GM13977 (cell line): ENCODE measurements at regions not wholly inside any gene's neighbourhood (a gene's known extent, or its start where the extent isn't known, plus 50 kb on each side); places are given as distances from the start of the nearest gene placed in this dataset.
"Not testable (repeated sequence)": the region's sequence is repeated elsewhere in the genome, so short reads cannot be mapped to it uniquely, and the experiment has no call there.

Experiments used
- DNase-seq: peaks from one replicate; pipeline ENCODE4 v3.0.0; 2012; ENCODE audit warnings: low spot score
- in situ Hi-C: fragments of 300-500 bp; cut with MboI; formaldehyde crosslinking; loops from one replicate; pipeline ENCODE4 v1.12.0; 2022; ENCODE audit warnings: low sequenced_read_pairs, low pct_unique_long_range_greater_than_20kb, mixed read lengths, inconsistent platforms; ENCODE audit not compliant: unreplicated experiment
- TF ChIP-seq, protein P1 (sequence below): IDR thresholded peaks from 2 replicates; pipeline ENCODE4 v1.5.1; 2012; ENCODE audit warnings: mild to moderate bottlenecking, control low read depth; ENCODE audit not compliant: insufficient read depth; ENCODE audit errors: extremely low read depth, missing control alignments

DNA sequence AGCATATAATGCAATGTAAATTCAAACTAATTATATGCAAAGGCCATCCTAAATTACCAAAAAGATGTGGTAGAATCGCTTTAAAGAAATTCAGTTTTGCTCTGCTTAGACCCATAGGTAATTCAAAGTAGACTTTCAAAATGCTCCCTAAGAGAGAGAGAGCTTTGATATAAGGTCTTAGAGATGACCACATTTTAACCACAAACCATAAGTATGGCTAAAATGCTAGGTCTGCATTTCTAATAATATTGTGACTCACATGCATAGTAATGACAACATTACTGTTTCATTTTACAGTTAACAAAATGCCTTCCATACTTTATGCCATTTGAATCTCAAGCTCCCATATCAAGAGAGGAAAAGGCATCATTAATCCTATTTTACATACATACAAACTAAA is 144.5 kb downstream of the RAD51AP2 start:
- in situ Hi-C loops, result no loop called here
- DNase-seq, result no peak
- TF ChIP-seq, protein P1, sequence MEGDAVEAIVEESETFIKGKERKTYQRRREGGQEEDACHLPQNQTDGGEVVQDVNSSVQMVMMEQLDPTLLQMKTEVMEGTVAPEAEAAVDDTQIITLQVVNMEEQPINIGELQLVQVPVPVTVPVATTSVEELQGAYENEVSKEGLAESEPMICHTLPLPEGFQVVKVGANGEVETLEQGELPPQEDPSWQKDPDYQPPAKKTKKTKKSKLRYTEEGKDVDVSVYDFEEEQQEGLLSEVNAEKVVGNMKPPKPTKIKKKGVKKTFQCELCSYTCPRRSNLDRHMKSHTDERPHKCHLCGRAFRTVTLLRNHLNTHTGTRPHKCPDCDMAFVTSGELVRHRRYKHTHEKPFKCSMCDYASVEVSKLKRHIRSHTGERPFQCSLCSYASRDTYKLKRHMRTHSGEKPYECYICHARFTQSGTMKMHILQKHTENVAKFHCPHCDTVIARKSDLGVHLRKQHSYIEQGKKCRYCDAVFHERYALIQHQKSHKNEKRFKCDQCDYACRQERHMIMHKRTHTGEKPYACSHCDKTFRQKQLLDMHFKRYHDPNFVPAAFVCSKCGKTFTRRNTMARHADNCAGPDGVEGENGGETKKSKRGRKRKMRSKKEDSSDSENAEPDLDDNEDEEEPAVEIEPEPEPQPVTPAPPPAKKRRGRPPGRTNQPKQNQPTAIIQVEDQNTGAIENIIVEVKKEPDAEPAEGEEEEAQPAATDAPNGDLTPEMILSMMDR, result no peak

DNA sequence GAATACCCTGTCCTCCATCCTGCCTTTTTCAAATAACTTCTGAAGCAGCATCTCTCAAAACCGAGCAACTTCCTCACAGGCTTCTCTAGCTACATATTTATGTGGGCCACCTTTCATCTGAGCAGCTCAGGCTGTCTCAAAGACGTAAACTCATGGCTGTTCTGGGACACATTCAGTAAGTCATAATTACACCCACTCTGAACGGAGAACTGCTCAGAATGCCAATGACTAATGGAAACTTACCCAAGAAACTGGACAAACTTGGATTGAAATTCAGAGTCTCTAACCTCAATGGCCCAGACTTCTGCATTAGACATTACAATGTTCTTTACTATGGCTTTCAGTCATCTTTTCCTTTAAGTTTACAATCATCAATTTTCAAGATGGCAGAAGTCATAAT is 145.2 kb downstream of the RAD51AP2 start:
- DNase-seq, result no peak
- in situ Hi-C loops, result no loop called here
- TF ChIP-seq, protein P1, result no peak

DNA sequence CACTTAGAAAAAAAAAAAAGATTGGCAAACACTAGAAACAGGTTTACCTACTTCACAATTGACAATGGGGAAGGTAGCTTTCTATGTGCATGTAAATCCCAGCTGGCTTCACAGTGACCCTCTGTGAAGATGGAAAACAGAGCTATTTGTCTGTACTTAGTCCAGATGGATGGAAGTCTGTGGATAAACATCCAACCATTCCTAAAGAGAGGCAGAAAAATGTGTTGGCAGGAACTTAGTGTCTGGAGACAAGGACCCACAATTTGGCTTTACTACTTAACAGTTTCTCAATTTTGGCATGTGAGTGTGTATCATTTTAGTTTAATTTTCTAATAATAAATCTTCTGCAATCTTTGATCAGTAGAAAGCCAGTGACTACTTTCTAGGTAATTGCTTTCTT is 154.4 kb downstream of the RAD51AP2 start:
- TF ChIP-seq, protein P1, result no peak
- no peak for DNase-seq
- in situ Hi-C loops, result no loop called here

DNA sequence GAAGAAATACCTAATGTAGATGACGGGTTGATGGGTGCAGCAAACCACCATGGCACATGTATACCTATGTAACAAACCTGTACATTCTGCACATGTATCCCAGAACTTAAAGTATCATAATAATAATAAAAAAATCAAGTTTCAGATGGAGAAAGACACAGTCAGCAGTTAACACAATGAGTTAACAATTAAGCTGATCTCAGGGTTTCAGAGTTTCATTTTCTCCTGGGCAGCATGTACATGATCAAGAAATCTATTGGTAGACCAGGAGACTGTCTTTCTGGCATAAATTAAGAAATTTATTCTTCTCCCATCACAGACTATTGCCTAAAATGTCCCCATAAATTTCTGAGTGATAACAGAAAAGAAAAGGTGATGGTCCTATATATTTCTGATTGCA is 155.3 kb downstream of the RAD51AP2 start:
- TF ChIP-seq, protein P1, result no peak
- in situ Hi-C loops, result no loop called here
- no peak for DNase-seq

DNA sequence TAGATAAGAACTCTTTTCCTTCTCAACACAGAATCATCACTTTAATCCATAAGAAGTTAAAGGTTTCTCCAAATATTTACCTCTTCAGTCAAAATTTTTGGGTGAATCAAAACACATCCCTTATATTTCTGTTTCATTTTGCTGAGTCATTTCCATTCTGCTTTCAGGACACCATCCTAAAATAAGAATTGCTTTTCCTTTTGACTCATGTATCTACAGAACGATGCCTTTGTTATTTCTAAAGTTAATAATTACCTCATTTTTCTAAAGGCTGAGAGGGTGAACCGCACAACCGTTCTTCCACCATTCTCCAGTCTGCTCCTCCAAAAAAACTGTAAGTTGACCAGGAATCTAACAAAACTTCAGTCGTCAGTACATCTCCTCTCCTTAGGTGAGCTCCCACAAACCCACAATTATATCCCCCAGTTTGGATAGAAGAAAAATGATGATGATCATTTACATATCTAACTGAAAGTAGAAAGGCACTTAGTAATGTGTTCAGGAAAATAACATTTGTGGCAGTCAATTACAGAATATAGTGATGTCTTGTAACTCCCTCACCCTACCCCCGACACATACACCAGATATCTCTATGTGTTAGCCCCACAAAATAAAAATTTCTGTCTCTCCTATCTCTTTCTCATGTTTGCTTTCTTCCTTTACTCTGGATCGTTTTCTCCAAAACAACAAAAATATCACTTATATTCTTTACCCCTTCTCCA is 162.5 kb downstream of the RAD51AP2 start:
- TF ChIP-seq, protein P1, result no peak
- in situ Hi-C loops, result no loop called here
- DNase-seq, result peak; percentile 18

DNA sequence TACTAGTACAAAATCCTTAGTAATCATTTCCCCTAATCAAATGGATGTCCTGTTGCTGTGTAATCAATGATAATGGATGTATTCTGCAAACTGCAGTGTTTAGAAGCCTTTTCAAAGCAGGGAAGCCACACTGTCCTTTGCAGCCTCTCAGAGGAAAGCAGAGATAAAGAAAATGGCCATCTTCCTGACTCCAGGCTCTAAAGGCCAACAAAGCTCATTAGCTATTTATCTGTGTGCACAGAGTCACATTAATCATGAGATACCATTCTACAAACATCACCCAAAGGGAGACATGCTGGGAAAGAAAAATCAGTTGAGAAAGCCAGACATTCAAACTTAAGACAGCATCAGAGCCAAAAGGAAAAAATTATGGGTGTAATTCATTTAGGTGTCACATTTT is 165.0 kb downstream of the RAD51AP2 start:
- TF ChIP-seq, protein P1, result no peak
- in situ Hi-C loops, result no loop called here
- DNase-seq, result no peak

DNA sequence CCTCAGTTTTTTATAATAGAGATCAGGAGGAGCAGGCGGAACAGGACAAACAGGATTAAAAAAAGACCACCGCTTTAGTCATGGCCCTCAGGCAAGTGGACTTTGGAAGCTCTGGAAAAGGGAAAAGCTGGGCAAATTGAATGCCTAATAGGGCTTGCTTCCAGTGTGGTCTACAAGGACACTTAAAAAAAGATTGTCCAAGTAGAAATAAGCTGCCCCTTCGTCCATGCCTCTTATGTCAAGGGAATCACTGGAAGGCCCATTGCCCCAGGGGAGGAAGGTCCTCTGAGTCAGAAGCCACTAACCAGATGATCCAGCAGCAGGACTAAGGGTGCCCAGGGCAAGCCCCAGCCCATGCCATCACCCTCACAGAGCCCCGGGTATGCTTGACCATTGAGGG is 175.5 kb downstream of the RAD51AP2 start:
- in situ Hi-C loops, DNase-seq: not testable (repeated sequence)
